GM13976 (cell line): ENCODE measurements at regions not wholly inside any gene's neighbourhood (a gene's known extent, or its start where the extent isn't known, plus 50 kb on each side); places are given as distances from the start of the nearest gene placed in this dataset.
"Not testable (repeated sequence)": the region's sequence is repeated elsewhere in the genome, so short reads cannot be mapped to it uniquely, and the experiment has no call there.

Experiments used
- DNase-seq: peaks from one replicate; pipeline ENCODE4 v3.0.0; 2012; ENCODE audit warnings: low spot score
- in situ Hi-C: fragments of 300-500 bp; cut with MboI; formaldehyde crosslinking; loops from one replicate; pipeline ENCODE4 v1.12.0; 2022; ENCODE audit warnings: low sequenced_read_pairs, mixed read lengths, inconsistent platforms; ENCODE audit not compliant: unreplicated experiment
- TF ChIP-seq, protein P1 (sequence below): IDR thresholded peaks from 2 replicates; pipeline ENCODE4 v1.5.1; 2012; ENCODE audit warnings: borderline replicate concordance, mild to moderate bottlenecking; ENCODE audit not compliant: insufficient read depth; ENCODE audit errors: extremely low read depth, missing control alignments, control extremely low read depth

DNA sequence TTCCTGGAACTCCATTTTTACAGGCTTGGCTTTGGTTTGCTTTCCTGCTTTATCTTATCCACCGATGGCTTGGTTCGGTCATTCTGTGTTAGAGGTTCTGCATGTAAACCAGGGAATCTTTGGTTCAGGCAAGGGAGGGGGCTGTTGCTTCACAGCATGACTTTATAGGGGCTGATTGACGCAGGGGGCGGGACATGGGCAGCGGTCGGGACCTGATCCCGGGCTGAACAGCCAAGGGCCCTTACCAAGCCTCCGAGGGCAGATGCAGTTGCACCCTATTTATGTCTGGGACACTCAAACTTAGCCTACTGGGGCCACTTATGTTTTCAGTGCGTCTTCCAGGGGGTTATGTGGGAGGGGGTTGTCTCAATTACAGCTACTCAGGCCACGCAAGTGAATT, 312.4 kb downstream of the ZNF536 start:
- in situ Hi-C loops = loop anchor here (10.0 kb wide), 1 partner anchor 1540 kb away; no protein-coding TSS in a partner anchor
- no peak for DNase-seq
- TF ChIP-seq, protein P1, sequence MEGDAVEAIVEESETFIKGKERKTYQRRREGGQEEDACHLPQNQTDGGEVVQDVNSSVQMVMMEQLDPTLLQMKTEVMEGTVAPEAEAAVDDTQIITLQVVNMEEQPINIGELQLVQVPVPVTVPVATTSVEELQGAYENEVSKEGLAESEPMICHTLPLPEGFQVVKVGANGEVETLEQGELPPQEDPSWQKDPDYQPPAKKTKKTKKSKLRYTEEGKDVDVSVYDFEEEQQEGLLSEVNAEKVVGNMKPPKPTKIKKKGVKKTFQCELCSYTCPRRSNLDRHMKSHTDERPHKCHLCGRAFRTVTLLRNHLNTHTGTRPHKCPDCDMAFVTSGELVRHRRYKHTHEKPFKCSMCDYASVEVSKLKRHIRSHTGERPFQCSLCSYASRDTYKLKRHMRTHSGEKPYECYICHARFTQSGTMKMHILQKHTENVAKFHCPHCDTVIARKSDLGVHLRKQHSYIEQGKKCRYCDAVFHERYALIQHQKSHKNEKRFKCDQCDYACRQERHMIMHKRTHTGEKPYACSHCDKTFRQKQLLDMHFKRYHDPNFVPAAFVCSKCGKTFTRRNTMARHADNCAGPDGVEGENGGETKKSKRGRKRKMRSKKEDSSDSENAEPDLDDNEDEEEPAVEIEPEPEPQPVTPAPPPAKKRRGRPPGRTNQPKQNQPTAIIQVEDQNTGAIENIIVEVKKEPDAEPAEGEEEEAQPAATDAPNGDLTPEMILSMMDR = no peak

DNA sequence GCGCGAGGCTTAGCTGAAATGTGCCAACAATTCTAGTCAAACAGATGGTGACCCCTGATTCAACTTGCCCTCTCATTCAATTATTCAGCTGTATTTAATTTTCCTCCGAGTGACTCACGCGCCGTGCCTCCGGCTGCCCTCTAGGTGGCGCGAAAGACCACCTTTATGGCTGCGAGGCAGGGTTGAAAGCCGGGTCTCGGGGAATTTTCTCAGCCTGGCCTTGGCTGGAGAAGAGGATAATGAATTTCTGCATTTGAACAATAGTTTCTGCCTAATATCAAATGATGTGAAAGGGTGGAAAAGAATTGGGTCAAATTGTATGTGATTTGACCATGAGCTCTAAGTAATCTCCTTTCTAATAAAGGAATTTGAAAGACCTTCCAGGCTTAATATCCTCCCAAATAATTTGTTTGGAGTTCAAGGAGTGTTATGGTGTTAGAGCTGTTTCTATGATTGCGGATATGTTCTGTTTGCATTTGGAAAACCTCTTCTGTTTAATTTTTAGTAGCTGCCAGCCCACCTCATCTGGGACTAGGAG, 310.9 kb downstream of the ZNF536 start:
- DNase-seq = peak; percentile 81
- in situ Hi-C loops = loop anchor here (10.0 kb wide), 1 partner anchor 1542 kb away; no protein-coding TSS in a partner anchor
- TF ChIP-seq, protein P1 = peak; percentile 81

DNA sequence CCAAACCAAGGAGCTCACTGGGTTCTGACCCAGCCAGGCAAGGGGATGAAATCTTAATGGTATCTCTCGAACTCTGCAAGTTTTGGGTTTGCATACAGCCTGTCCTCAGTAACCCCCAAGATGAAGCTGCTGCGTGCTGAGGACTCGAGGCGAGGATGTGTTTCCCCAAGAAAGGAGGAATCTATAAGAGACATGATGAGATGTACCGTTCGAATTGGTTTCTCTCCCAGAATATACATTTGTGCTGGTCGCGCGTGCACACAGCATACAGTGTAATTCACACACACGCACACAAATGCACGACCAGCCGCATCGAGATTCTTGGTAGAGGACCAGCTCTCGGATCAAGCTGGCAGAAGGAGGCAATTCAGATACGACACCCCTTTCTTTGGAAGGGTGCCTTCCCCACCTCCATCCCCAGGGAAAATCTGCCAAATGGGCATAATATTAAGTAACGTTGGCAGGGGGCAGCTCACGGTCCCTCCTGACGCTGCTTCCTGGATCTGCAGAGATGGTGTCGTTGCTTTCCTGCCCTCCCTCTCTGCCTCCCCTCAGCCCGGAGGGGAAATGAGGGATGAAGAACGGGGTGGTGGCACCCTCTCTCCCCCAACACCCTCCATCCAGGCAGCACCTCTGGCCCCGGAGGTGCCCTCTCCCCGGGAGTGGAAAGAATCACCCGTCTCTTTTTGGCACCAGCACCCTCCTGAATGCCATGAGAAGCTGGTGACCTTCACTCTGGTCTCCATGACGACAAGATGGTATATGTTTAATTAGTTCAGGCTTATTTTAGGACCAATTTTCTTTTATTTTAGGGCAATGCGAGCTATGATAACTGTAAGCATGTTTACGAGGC, 310.2 kb downstream of the ZNF536 start:
- no peak for DNase-seq
- in situ Hi-C loops = loop anchor here (10.0 kb wide), 1 partner anchor 1542 kb away; no protein-coding TSS in a partner anchor
- TF ChIP-seq, protein P1 = no peak

DNA sequence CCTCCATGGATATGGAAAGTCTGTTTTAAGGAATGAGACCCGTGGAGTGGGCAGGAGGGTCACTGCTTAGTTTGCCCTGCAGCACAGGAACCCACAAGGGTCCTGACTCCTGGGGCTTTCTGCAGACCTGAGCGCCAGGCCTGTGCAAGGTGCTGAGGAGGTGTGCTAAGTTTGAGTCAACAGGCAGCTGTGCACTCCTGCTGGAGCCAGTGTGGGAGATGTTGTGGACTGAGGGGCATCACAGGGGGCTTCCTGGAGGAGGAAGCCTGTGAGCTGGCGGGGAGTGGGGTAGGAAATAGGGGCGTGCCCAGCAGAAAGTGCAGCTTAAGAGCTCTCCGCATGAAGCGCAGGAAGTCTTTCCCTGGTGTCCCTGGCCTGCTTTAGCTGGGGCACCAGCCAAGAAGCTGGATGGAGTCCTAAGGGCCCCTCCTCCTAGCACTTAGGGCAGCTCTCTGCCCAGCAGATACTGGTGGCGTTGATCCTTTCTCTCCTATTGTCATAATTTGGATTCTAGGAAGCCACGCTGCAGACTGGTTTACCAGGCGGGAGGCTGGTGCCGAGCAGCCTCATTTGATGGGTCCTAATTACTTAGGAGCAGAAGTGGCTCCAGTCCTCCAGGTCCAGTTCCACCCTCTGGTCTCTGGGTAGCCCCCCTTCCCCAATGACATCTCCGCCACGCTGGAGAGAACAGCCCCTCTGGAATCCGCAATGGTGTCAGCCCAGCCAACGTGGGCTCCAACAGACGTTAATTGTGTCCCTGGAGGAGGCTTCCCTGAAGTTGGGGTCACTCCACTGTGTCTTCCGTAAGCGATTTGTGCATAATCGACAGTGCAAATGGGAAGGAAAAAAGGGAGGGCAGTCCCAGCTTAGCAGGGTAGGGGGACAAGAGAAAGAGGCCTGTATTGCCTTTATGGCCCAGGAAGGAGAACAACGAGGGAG, 309.2 kb downstream of the ZNF536 start:
- TF ChIP-seq, protein P1 = no peak
- no peak for DNase-seq
- in situ Hi-C loops = loop anchor here (10.0 kb wide), 1 partner anchor 1543 kb away; no protein-coding TSS in a partner anchor

DNA sequence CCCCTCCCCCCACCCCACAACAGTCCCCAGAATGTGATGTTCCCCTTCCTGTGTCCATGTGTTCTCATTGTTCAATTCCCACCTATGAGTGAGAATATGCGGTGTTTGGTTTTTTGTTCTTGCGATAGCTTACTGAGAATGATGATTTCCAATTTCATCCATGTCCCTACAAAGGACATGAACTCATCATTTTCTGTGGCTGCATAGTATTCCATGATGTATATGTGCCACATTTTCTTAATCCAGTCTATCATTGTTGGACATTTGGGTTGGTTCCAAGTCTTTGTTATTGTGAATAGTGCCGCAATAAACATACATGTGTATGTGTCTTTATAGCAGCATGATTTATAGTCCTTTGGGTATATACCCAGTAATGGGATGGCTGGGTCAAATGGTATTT, 308.2 kb downstream of the ZNF536 start:
- not testable (repeated sequence) for DNase-seq
- in situ Hi-C loops = loop anchor here (10.0 kb wide), 1 partner anchor 1544 kb away; no protein-coding TSS in a partner anchor

DNA sequence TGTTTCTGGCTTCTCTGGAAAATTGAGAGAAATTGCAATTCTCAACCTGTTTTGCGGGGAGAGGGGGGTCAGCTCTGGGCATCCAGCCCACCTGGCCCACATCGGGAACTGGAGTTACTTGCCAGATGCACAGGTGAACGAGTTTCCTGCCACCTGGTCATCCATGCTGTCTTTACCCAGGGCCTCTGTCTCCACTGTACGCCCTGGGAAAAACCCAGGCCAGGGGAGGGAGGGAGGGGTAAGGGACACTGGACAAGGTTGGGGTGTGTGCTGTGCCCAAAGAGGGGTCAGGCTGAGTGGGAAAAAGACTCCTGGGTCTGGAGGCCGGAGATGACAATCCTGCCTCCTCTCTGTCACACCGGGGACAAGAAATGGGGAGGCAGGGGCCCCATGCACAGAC, 307.6 kb downstream of the ZNF536 start:
- no peak for DNase-seq
- TF ChIP-seq, protein P1 = no peak
- in situ Hi-C loops = loop anchor here (10.0 kb wide), 1 partner anchor 1545 kb away; no protein-coding TSS in a partner anchor
